H1 (cell line): ENCODE measurements at regions not wholly inside any gene's neighbourhood (a gene's known extent, or its start where the extent isn't known, plus 50 kb on each side); places are given as distances from the start of the nearest gene placed in this dataset.

ENCODE experiments used
- CTCF ChIA-PET: fragments of 300-600 bp; sonication (Branson Sonifier 250); formaldehyde crosslinking; loops from one replicate; lab custom pipeline; 2021; ENCODE audit not compliant: partially characterized antibody; lab: Charles Lee
- POLR2A ChIA-PET: fragments of 300-600 bp; sonication (Branson Sonifier 250); formaldehyde crosslinking; loops from one replicate; lab custom pipeline; 2021; ENCODE audit warnings: inconsistent platforms; ENCODE audit not compliant: partially characterized antibody; lab: Charles Lee
- DNase-seq, 2 experiments: peaks; one replicate each; pipeline versions ENCODE4 v3.0.0 to v3.0.0-alpha.2; 2010 to 2022; ENCODE audit warnings: low spot score in 2 of 2, low read depth in 1 of 2, mixed read lengths in 1 of 2
- FAIRE-seq: peaks from 2 replicates; lab custom pipeline; 2011; peaks lifted over from hg19 to GRCh38; lab: Jason Lieb, UNC
- H2AFZ ChIP-seq: 2 replicates; pipeline ENCODE4 v1.8.1; 2012; ENCODE audit warnings: low read length, inconsistent platforms
- H2AK5ac ChIP-seq: 2 replicates; pipeline ENCODE4 v1.6.1; 2013; ENCODE audit warnings: low read depth, low read length
- H2BK120ac ChIP-seq: replicated peaks from 2 replicates; pipeline ENCODE3; 2013; ENCODE audit warnings: low read depth, low read length, inconsistent platforms
- H2BK12ac ChIP-seq: 2 replicates; pipeline ENCODE4 v1.6.1; 2013; ENCODE audit warnings: low read depth, low read length
- H2BK15ac ChIP-seq: 2 replicates; pipeline ENCODE4 v1.6.1; 2013; ENCODE audit warnings: low read length
- H2BK20ac ChIP-seq: 2 replicates; pipeline ENCODE4 v1.6.1; 2013; ENCODE audit warnings: low read length
- H2BK5ac ChIP-seq: 2 replicates; pipeline ENCODE4 v1.6.1; 2013; ENCODE audit warnings: low read depth, low read length
- H3K14ac ChIP-seq: 2 replicates; pipeline ENCODE4 v1.6.1; 2013; ENCODE audit warnings: inconsistent platforms; ENCODE audit not compliant: insufficient read length
- H3K18ac ChIP-seq: 2 replicates; pipeline ENCODE4 v1.6.1; 2013; ENCODE audit warnings: low read length; ENCODE audit errors: extremely low read depth
- H3K23ac ChIP-seq: 2 replicates; pipeline ENCODE4 v1.6.1; 2013; ENCODE audit warnings: inconsistent platforms; ENCODE audit not compliant: insufficient read length
- H3K23me2 ChIP-seq: 2 replicates; pipeline ENCODE4 v1.6.1; 2013; ENCODE audit warnings: low read depth, low read length
- H3K27ac ChIP-seq: 2 replicates; pipeline ENCODE4 v1.6.1; 2011; ENCODE audit warnings: low read depth, low read length, inconsistent platforms
- H3K27me3 ChIP-seq, 4 experiments: replicated peaks in 1 of 4; 1 replicate in 1 of 4; 2 replicates in 3 of 4; pipeline versions ENCODE4 v1.6.1 to v1.8.1; 2011 to 2013; ENCODE audit warnings: low read length in 3 of 4, mild to moderate bottlenecking in 3 of 4, inconsistent platforms in 2 of 4, mixed read lengths in 2 of 4, moderate library complexity in 1 of 4; ENCODE audit not compliant: control insufficient read depth in 3 of 4, insufficient read depth in 3 of 4; ENCODE audit errors: extremely low read depth in 1 of 4
- H3K36me3 ChIP-seq, 4 experiments: 2 replicates each; pipeline versions ENCODE4 v1.6.1 to v1.8.1; 2011 to 2013; ENCODE audit warnings: mild to moderate bottlenecking in 4 of 4, low read length in 3 of 4, moderate library complexity in 2 of 4, control low read depth in 1 of 4, inconsistent platforms in 1 of 4; ENCODE audit not compliant: insufficient read depth in 4 of 4, control insufficient read depth in 2 of 4
- H3K4ac ChIP-seq: replicated peaks from 2 replicates; pipeline ENCODE3; 2013; ENCODE audit warnings: low read length, low read depth, mixed read lengths, inconsistent platforms; ENCODE audit not compliant: insufficient read length
- H3K4me1 ChIP-seq, 4 experiments: replicated peaks in 1 of 4; 1 replicate in 1 of 4; 2 replicates in 3 of 4; pipeline versions ENCODE4 v1.6.1 to v1.8.1; 2011 to 2013; ENCODE audit warnings: low read length in 3 of 4, inconsistent platforms in 2 of 4, mixed read lengths in 1 of 4; ENCODE audit not compliant: insufficient read depth in 4 of 4, control insufficient read depth in 3 of 4
- H3K4me2 ChIP-seq, 2 experiments: 2 replicates each; pipeline versions ENCODE4 v1.6.1 to v1.8.1; 2011 to 2013; ENCODE audit warnings: low read depth in 2 of 2, low read length in 2 of 2, control low read depth in 1 of 2, inconsistent platforms in 1 of 2, mild to moderate bottlenecking in 1 of 2; ENCODE audit not compliant: insufficient read depth in 1 of 2
- H3K4me3 ChIP-seq, 4 experiments: fragments of 200-600, 300-600 bp in 1 of 4; sonication (generic), shearing (Covaris generic), sonication (Bioruptor Twin) in 1 of 4; 2 replicates each; pipeline versions ENCODE4 v1.5.1 to v1.8.1; 2011 to 2016; ENCODE audit warnings: low read length in 4 of 4, low read depth in 3 of 4, control low read depth in 2 of 4, inconsistent platforms in 2 of 4, mild to moderate bottlenecking in 2 of 4, mixed read lengths in 1 of 4, moderate library complexity in 1 of 4; ENCODE audit not compliant: insufficient read depth in 2 of 4; ENCODE audit errors: extremely low read depth in 1 of 4
- H3K56ac ChIP-seq: replicated peaks from 2 replicates; pipeline ENCODE3; 2013; ENCODE audit warnings: low read depth, mild to moderate bottlenecking, mixed read lengths, low read length, inconsistent platforms; ENCODE audit not compliant: insufficient read length
- H3K79me1 ChIP-seq: 2 replicates; pipeline ENCODE4 v1.6.1; 2013; ENCODE audit warnings: low read depth, low read length, control low read depth
- H3K79me2 ChIP-seq, 2 experiments: 2 replicates each; pipeline versions ENCODE4 v1.6.1 to v1.8.1; 2012 to 2013; ENCODE audit warnings: low read length in 2 of 2, mild to moderate bottlenecking in 2 of 2, inconsistent platforms in 1 of 2; ENCODE audit not compliant: insufficient read depth in 2 of 2, control insufficient read depth in 1 of 2
- H3K9ac ChIP-seq, 4 experiments: replicated peaks in 1 of 4; 1 replicate in 1 of 4; 2 replicates in 3 of 4; pipeline versions ENCODE4 v1.6.1 to v1.8.1; 2011 to 2013; ENCODE audit warnings: low read depth in 3 of 4, low read length in 3 of 4, control low read depth in 2 of 4, mild to moderate bottlenecking in 2 of 4, moderate library complexity in 2 of 4, inconsistent platforms in 1 of 4; ENCODE audit errors: extremely low read depth in 1 of 4
- H3K9me3 ChIP-seq, 2 experiments: 2 replicates each; pipeline versions ENCODE4 v1.6.1 to v1.8.1; 2012 to 2013; ENCODE audit warnings: mild to moderate bottlenecking in 2 of 2, moderate library complexity in 2 of 2, control low read depth in 1 of 2, inconsistent platforms in 1 of 2, low read depth in 1 of 2, low read length in 1 of 2, mixed read lengths in 1 of 2; ENCODE audit not compliant: insufficient read depth in 2 of 2
- H4K20me1 ChIP-seq, 2 experiments: replicated peaks in 1 of 2; 2 replicates each; pipeline versions ENCODE3 to v1.8.1; 2011 to 2013; ENCODE audit warnings: inconsistent platforms in 2 of 2, low read length in 2 of 2, mild to moderate bottlenecking in 1 of 2; ENCODE audit not compliant: insufficient read depth in 2 of 2, control insufficient read depth in 1 of 2
- H4K5ac ChIP-seq: 2 replicates; pipeline ENCODE4 v1.6.1; 2013; ENCODE audit warnings: low read length, low read depth, mixed read lengths, inconsistent platforms; ENCODE audit not compliant: insufficient read length
- H4K8ac ChIP-seq: 2 replicates; pipeline ENCODE4 v1.8.0; 2013; ENCODE audit warnings: mild to moderate bottlenecking, moderate library complexity, low read length, inconsistent platforms; ENCODE audit not compliant: insufficient read depth; ENCODE audit errors: extremely low read depth
- H4K91ac ChIP-seq: replicated peaks from 2 replicates; pipeline ENCODE3; 2013; ENCODE audit warnings: low read length, mixed read lengths, inconsistent platforms; ENCODE audit not compliant: insufficient read length
- BRCA1 ChIP-seq: IDR thresholded peaks from 2 replicates; pipeline ENCODE4 v1.6.1; 2012; ENCODE audit warnings: low read depth, low read length, improper control_type of control experiment
- CBX5 ChIP-seq: fragments of 300-800, 300-1000 bp; sonication (generic); IDR thresholded peaks from 2 replicates; pipeline ENCODE4 v1.7.1; 2016; ENCODE audit warnings: antibody characterized with exemption, low read length, low read depth
- CTBP2 ChIP-seq: IDR thresholded peaks from 2 replicates; pipeline ENCODE4 v1.7.0; 2011; ENCODE audit warnings: borderline replicate concordance, mild to moderate bottlenecking, moderate library complexity, mixed read lengths, low read length; ENCODE audit not compliant: insufficient read depth, insufficient read length
- E2F6 ChIP-seq: IDR thresholded peaks from 2 replicates; pipeline ENCODE4 v1.6.1; 2012; ENCODE audit warnings: inconsistent platforms
- GABPA ChIP-seq: IDR thresholded peaks from 2 replicates; pipeline ENCODE4 v1.6.1; 2011; ENCODE audit warnings: mild to moderate bottlenecking, low read length, moderate library complexity, borderline replicate concordance; ENCODE audit not compliant: insufficient read depth
- HDAC2 ChIP-seq, 2 experiments: fragments of 300-600 bp in 1 of 2; sonication (generic) in 1 of 2; IDR thresholded peaks; 2 replicates each; pipeline ENCODE4 v1.6.1; 2011 to 2012; ENCODE audit warnings: low read depth in 2 of 2, low read length in 2 of 2, mild to moderate bottlenecking in 2 of 2, moderate library complexity in 2 of 2, borderline replicate concordance in 1 of 2, inconsistent platforms in 1 of 2
- KDM5A ChIP-seq: fragments of 200-600 bp; IDR thresholded peaks from 2 replicates; pipeline ENCODE4 v1.7.1; 2012; ENCODE audit warnings: mild to moderate bottlenecking, low read length, inconsistent platforms, mixed read lengths
- RBBP5 ChIP-seq: IDR thresholded peaks from 2 replicates; pipeline ENCODE4 v1.7.1; 2012; ENCODE audit warnings: low read depth, mild to moderate bottlenecking, inconsistent platforms, low read length, moderate library complexity, borderline replicate concordance
- SIN3A ChIP-seq, 2 experiments: IDR thresholded peaks in 1 of 2; conservative IDR thresholded peaks in 1 of 2; 2 replicates each; pipeline ENCODE4 v1.6.1; 2011 to 2012; ENCODE audit warnings: low read length in 2 of 2, improper control_type of control experiment in 1 of 2, low read depth in 1 of 2, mild to moderate bottlenecking in 1 of 2
- SIRT6 ChIP-seq: IDR thresholded peaks from one replicate; pipeline ENCODE4 v1.7.1; 2012; ENCODE audit warnings: low read length, inconsistent platforms
- SP2 ChIP-seq: IDR thresholded peaks from 2 replicates; pipeline ENCODE4 v1.6.1; 2012; ENCODE audit warnings: mild to moderate bottlenecking, low read length, inconsistent platforms
- TAF7 ChIP-seq: optimal IDR thresholded peaks from 2 replicates; pipeline ENCODE3; 2011; ENCODE audit warnings: low read depth, mild to moderate bottlenecking, inconsistent platforms, low read length, moderate library complexity, borderline replicate concordance
- ZNF274 ChIP-seq: IDR thresholded peaks from 2 replicates; pipeline ENCODE4 v1.7.0; 2012; ENCODE audit warnings: low read length, borderline replicate concordance; ENCODE audit errors: extremely low read depth
- WGBS, 2 experiments: shearing (Covaris generic) in 1 of 2; methylation state at CpG; one replicate each; pipeline versions ENCODE4 v1.1.6 to v1.1.7; 2013 to 2015; ENCODE audit warnings: low lambda C conversion rate in 2 of 2, mixed read lengths in 2 of 2, inconsistent platforms in 1 of 2, low coverage in 1 of 2, missing lambda C conversion rate in 1 of 2; ENCODE audit not compliant: insufficient replicate concordance in 2 of 2, insufficient coverage in 1 of 2, insufficient read length in 1 of 2; ENCODE audit errors: extremely low coverage in 1 of 2, missing lambda C conversion rate in 1 of 2; 5-methylcytosine and 5-hydroxymethylcytosine counted together

GRCh38 chr10:45555795-45556194 is 116.8 kb downstream of the ZFAND4 start:
- Histone ChIP-seq H3K23me2 (no peaks in the 10 kb centered on the region), H3K23ac (no peak overlapping the region), H3K9me3 (peaks cover 4 to 5% of the 10 kb centered on the region in 2 experiments; a peak in 3 of 4 replicates), H4K5ac (no peak overlapping the region), H3K56ac (no peak overlapping the region), H4K8ac (no peak overlapping the region), H3K4me3 (no peak overlapping the region), H2BK20ac (no peak overlapping the region), H3K14ac (no peak overlapping the region), H2AFZ (no peak overlapping the region), H2BK15ac (no peak overlapping the region), H2BK120ac (no peak overlapping the region), H3K4me1 (peaks cover 0 to 7% (median 4%) of the 10 kb centered on the region in 4 experiments; a peak in 3 of 7 replicates), H2AK5ac (no peak overlapping the region), H3K36me3 (peaks cover 0 to 4% (median 0%) of the 10 kb centered on the region in 4 experiments; a peak in 2 of 8 replicates), H3K9ac (no peak overlapping the region), H4K91ac (no peak overlapping the region), H3K4ac (no peak overlapping the region), H2BK12ac (no peak overlapping the region), H3K27me3 (no peaks in the 10 kb centered on the region), H3K27ac (no peak overlapping the region), H3K18ac (no peak overlapping the region), H3K79me2 (peaks cover 0 to 2% of the 10 kb centered on the region in 2 experiments; a peak in 1 of 4 replicates), H2BK5ac (no peak overlapping the region), H3K4me2 (no peak overlapping the region), H3K79me1 (no peaks in the 10 kb centered on the region; the same call in 1 of the 2 replicates), H4K20me1 (no peaks in the 10 kb centered on the region)
- FAIRE-seq = no peak
- CTCF ChIA-PET = no interaction called here
- DNase-seq = no peak
- POLR2A ChIA-PET = no interaction called here
- WGBS, 2 experiments = 92% methylated on average over 3 of the region's 3 CpGs; no CpG with 5 or more reads in 1 of the 2 experiments
- TF ChIP-seq SIRT6 (no peak), HDAC2 (IDR thresholded peaks at IDR 0.05; ENCODE audit: borderline replicate concordance in 1 of 2, low read depth in 2 of 2, low read length in 2 of 2) (no peak), CTBP2 (no peak), BRCA1 (no peak), KDM5A (no peak), ZNF274 (no peak), GABPA (no peak), E2F6 (no peak), RBBP5 (no peak), SIN3A (conservative IDR thresholded peaks at IDR 0.05 in 1 of 2, IDR thresholded peaks at IDR 0.05 in 1 of 2; ENCODE audit: low read depth in 1 of 2, low read length in 2 of 2) (no peak), TAF7 (no peak), SP2 (no peak), CBX5 (no peak)
